ENCODE measurements at regions not wholly inside any gene's neighbourhood (a gene's known extent, or its start where the extent isn't known, plus 50 kb on each side); places are given as distances from the start of the nearest gene placed in this dataset.
"Not testable (repeated sequence)": the region's sequence is repeated elsewhere in the genome, so short reads cannot be mapped to it uniquely, and the experiment has no call there.

DNA sequence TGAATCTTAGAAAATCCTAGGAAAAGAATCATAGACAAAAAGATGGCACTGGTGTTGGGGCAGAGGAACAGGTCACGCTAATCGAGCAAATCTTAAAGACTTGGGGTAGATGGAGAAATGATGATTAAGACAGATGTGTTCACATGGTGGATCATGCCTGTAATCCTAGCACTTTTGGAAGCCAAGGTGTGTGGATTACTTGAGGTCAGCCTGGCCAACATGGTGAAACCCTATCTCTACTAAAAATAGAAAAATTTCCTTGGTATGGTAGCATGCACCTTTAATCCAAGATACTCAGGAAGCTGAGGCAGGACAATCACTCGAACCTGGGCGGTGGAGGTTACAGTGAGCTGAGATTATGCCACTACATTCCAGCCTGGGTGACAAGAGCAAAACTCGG, 145.7 kb upstream of the HSFY2 start:
- DNase-seq (ENCODE audit: low spot score), result no peak

DNA sequence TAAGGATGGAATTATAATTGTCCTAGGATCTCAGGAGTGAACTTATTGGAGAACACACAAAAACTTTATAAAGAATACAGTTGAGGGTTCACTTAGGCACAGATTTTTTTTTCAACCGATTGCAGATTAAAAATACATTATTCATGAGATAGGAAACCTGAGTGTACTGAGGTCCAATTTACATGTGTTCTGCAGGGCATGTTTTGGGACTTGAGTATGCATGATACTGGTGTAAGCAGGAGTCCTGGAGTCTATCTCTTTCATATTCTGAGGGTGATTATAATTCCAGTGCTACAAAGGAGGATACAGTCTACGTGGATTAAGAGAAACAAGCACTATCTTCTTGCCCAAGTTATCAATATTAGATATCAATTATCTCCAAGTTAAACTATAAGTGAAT, 139.3 kb upstream of the HSFY2 start:
- DNase-seq (ENCODE audit: low spot score), result no peak

DNA sequence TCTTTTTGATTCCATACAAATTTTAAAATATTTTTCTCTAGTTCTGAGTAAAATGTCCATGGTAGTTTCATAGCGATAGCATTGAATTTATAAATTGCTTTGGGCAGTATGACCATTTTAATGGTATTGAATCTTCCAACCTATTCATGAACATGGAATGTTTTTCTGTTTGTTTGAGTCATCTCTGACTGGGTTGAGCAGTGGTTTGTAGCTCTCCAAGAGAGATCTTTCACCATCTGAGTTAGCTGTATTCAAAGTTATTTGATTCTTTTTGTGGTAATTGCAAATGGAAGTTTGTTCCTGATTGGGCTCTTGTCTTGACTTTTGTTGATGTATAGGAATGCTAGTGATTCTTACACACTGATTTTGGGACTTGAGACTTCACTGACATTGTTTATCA, 136.3 kb upstream of the HSFY2 start:
- DNase-seq (ENCODE audit: low spot score), result no peak

DNA sequence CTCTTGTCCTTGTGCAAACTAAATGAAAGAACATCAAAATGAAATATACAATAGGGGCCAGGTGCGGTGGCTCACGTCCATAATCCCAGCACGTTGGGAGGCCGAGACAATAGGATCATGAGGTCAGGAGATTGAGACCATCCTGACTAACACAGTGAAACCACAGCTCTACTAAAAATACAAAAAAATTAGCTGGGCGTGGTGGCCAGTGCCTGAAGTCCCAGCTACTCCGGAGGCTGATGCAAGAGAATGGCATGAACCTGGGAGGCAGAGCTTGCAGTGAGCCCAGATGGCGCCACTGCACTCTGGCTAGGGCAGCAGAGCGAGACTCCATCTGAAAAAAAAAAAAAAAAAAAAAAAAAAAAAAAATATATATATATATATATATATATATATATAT, 132.7 kb upstream of the HSFY2 start:
- DNase-seq (ENCODE audit: low spot score), result not testable (repeated sequence)

DNA sequence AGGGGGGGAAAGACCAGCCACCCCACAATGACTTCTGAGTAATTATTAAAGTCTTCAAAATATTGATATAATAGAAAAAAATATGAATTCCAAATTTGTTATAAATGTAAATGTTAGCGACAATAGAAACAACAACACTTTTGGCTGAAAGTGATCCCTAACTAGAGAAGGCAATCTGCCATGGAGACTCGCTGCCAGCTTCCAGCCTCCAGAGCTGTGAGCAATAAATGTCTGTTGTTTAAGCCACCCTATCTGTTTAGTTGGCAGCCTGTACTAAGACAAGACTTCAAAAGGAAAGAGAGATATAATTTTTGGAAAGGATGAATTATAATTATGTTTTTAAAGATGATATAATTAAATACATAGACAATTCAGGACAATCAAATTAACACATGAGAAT, 130.8 kb upstream of the HSFY2 start:
- peak; percentile 76 for DNase-seq (ENCODE audit: low spot score)

DNA sequence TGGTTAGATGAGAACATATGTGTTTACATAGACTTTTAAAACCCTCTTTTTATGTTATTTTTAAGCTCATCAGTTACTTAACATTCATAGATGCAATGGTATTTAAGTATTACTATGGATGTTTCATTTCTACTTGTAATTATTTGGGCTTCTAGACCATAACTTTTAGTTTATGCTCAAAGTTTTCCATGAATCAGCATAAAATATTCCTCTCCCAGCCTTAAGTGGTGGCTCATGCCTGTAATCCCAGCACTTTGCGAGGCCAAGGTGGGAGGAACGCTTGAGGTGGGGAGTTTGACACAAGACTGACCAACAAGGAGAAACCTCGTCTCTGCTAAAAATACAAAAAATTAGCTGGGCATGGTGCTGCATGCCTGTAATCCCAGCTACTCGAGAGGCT, 118.5 kb upstream of the HSFY2 start:
- no peak for DNase-seq (ENCODE audit: low spot score)

DNA sequence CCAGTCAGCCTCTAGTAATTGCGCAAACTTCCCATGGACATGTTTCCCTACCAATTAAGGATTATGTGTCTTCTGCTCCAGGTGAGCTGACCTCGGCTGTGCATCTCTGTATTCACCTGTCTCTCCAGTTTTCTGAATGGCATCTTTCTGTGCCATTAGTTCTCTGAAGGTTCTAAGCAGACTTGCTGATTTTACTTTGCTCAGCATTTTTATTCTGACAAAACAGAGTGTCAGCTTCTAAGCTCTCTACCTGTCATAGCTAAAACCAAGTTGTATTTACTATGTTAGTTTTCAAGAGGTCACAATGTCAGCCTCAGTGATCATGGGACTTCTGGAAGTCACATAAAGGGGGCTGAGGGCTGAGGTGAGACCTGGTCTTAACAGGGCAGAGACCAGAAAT, 116.0 kb upstream of the HSFY2 start:
- DNase-seq (ENCODE audit: low spot score), result no peak

DNA sequence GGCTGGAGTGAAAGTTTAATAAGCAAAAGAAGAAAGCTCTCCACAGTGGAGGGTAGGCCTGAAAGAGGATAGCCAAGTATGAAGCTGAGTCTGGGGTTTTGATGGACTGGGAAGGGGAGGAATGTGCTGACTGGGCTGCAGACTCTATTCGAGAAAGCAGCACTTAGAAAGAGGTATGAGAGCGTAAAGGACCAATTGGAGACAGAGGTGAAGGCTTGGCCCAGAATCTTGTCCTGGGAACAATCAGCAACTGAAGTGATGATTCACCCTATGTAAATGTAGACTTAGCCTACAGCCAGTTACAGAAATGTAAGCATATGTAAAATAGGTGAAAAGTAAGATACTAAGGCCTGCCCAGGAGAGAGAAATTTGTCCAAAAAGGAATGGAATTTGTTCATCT, 111.2 kb upstream of the HSFY2 start:
- DNase-seq (ENCODE audit: low spot score), result no peak

DNA sequence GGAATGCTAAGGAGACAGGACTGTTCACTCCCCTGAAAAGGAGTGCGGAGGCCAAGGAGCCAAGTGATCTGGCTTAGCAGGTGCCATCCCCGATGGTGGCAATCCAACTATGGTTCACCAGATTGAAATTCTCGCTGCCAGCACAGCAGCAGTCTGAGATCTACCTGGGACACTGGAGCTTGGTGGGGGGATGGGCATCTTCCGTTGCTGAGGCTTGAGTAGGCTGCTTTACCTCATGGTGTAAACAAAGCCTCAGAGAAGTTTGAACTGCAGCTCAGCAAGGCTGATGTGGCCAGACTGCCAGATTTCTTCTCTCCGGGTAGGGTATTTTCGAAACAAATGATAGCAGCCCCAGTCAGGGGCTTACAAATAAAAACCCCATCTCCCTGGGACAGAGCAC, 95.6 kb upstream of the HSFY2 start:
- DNase-seq (ENCODE audit: low spot score), result not testable (repeated sequence)

DNA sequence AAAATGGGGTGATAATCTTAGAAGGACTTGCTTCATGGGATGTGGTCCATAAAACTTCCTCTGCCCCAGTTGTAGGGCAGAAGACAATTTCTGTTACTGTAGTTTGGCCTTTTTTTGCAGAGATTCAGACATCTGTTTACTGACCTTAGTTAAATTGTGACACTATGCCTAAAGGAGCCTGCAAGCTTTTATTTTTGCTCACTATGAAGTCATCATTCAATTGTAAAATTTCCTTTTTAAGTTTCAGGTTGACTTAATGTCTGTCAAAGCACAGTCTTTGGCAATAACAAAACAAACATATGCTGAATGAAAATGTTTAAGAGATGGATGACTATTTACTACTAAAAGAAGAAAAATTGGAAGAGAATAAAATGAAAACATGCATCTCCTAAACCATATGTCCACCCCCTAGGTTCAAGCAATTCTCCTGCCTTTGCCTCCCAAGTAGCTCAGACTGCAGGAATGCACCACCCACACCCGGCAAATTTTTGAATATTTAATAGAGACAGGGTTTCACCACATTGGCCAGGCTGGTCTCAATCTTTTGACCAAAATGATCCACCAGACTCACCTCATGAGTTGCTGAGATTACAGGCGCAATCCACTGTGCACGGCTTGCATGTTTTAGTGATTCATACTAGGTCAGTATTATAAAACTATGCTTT, 93.5 kb upstream of the HSFY2 start:
- DNase-seq (ENCODE audit: low spot score), result not testable (repeated sequence)

DNA sequence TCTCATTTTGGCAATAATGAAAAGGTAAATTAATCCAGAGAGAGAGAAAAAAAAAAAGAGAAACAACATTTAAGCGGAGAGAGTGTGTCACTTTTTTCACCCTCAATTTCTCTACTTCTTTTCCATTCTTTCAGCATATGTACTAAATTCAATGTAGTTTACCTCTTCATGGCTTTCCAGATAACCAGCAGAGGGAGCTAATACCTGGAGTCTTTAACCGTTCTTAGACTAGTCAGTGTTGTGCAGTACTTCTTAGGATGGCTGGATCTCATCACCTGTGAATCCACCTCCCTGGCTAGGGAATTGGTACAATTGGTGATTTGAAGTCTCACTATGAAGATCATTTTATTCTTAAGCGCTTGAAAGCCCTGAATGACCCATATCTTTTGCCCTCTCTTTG, 87.3 kb upstream of the HSFY2 start:
- not testable (repeated sequence) for DNase-seq (ENCODE audit: low spot score)

DNA sequence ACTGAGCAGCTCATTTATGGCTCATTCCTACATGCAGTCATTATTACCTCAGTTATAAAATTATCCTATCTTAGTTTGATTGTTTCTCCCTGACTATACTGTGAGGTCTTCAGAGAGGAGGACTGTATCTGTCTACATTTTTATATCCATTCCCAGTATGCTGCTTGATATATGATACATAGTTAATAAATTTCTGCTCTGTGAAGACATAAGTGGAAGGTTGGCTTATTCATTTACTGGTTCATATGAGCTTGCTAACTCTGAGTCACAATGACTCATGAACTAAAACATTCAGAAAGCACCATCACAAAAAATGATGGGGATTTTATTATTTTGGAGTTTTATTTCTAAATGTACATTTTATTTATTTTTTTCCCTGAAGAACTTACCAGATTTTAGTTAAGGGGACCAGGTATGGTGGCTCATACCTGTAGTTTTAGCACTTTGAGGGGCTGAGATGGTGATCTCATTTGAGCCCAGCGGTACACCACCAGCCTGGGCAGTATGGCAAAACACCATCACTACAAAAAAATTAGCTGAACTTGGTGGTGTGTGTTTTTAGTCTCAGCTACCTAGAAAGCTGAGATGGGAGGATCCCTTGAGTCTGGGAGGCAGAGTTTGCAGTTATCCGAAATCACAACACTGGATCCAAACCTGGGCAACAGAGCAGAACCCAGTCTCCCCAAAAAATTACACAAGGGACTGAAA, 85.1 kb upstream of the HSFY2 start:
- not testable (repeated sequence) for DNase-seq (ENCODE audit: low spot score)

DNA sequence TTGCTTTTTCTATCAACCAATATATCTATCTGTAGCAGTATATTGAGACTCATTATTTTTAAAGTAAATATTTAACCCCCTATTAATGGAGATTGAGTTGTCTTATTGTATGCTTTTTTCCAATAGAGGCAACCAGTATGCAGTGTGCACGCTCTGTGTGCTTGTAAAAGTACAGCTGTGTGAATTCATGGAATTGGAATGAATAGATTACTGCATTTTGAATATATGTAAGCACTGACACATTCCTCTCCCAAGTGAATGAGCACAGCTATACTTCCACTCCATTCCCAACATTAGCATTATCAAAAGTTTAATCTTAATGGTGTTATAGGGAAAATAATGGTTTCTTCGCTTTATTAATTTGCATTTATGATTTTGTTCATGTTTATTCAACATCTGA, 81.6 kb upstream of the HSFY2 start:
- DNase-seq (ENCODE audit: low spot score), result not testable (repeated sequence)

DNA sequence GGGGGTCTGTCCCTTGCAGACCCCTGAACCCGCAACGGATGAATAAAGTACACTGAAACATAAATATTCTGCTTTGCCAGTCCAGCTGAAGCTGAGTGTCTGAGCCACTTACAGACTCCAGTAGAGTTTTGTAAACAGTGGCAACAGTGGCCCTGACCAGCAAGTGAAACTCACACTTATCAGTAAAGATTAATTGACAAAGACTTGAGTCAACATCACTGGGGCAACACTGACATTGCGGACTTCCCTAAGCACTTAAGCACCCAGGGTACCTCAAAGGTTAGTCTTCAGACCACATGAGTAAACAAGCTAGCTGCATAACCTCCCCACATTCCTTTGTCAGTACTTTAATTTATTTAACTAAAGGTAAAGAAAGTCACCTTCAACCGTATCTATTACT, 79.8 kb upstream of the HSFY2 start:
- not testable (repeated sequence) for DNase-seq (ENCODE audit: low spot score)

DNA sequence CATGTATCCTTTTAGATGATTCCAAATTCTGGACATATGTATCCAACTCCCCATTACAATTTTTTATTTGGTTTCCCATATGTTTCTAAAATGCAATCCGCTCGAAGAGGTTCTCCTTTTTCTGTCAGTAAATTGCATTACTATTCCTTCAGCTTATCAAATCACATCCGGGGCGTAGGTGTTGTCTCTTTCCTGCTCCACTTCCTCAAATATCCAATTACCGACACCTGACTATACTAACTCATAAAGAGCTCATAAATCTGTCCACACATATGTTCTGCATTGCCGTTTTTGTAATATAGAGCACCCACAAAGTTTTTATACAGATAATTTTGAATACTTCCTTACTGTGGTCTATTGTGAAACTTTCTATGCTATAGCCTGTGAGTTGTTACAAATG, 63.1 kb upstream of the HSFY2 start:
- DNase-seq (ENCODE audit: low spot score), result not testable (repeated sequence)
